SU-DHL-6 (cell line): ENCODE measurements at regions not wholly inside any gene's neighbourhood (a gene's known extent, or its start where the extent isn't known, plus 50 kb on each side); places are given as distances from the start of the nearest gene placed in this dataset.

Experiments
- EZH2phosphoT487 ChIP-seq: fragments of 200-600 bp; sonication (generic), shearing (Covaris generic); conservative IDR thresholded peaks from 2 replicates; pipeline ENCODE4 v1.6.1; 2018; ENCODE audit warnings: mild to moderate bottlenecking, antibody characterized with exemption, low read length, moderate library complexity, mixed read lengths
- TF ChIP-seq, protein P1 (sequence below): fragments of 200-600 bp; sonication (generic); IDR thresholded peaks from one replicate; pipeline ENCODE4 v1.5.1; 2017; ENCODE audit warnings: antibody characterized with exemption, mild to moderate bottlenecking, low read length, moderate library complexity; ENCODE audit not compliant: insufficient read depth, poor library complexity, severe bottlenecking

DNA sequence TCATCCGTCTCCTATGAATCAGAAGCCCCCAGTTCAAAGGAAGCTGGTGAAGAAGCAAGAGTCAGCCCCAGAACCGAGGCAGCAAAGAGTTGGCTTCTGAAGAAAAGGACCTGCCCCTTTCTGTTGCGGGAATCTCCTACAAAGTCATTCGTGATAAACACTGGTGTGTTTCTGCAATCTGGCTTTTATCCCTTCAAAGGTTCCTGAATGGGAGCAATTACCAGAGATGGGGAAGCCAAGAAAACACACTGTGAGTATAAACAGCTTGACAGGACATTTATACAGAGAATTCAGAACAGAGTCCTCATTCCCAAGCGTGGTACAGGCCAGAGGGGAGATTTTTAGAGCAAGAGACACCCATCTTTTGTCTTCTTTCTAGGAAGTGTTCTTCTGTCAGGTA lies 226.8 kb upstream of the LNX1 start:
- TF ChIP-seq, protein P1, sequence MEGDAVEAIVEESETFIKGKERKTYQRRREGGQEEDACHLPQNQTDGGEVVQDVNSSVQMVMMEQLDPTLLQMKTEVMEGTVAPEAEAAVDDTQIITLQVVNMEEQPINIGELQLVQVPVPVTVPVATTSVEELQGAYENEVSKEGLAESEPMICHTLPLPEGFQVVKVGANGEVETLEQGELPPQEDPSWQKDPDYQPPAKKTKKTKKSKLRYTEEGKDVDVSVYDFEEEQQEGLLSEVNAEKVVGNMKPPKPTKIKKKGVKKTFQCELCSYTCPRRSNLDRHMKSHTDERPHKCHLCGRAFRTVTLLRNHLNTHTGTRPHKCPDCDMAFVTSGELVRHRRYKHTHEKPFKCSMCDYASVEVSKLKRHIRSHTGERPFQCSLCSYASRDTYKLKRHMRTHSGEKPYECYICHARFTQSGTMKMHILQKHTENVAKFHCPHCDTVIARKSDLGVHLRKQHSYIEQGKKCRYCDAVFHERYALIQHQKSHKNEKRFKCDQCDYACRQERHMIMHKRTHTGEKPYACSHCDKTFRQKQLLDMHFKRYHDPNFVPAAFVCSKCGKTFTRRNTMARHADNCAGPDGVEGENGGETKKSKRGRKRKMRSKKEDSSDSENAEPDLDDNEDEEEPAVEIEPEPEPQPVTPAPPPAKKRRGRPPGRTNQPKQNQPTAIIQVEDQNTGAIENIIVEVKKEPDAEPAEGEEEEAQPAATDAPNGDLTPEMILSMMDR: no peak
- TF ChIP-seq EZH2phosphoT487: no peak
